Nucleus accumbens (tissue), 56 donors: ENCODE measurements at regions not wholly inside any gene's neighbourhood (a gene's known extent, or its start where the extent isn't known, plus 50 kb on each side); places are given as distances from the start of the nearest gene placed in this dataset.

Experiments
- DNase-seq, 56 donors: peaks; one replicate each; lab custom pipeline; 2025; lab: John Stamatoyannopoulos, UW

- no peak for DNase-seq
Observed at GRCh38 chrX:44470816-44471215, 71.8 kb downstream of the FUNDC1 start.

- DNase-seq: peak in 9 of 56 donors; percentile 0 to 4 (median 0)
Observed at GRCh38 chrX:44462850-44463249, 79.8 kb downstream of the FUNDC1 start.

- DNase-seq: no peak
Observed at GRCh38 chrX:44459501-44459900, 83.2 kb downstream of the FUNDC1 start.

- DNase-seq: no peak
Observed at GRCh38 chrX:44456685-44457084, 86.0 kb downstream of the FUNDC1 start.

GRCh38 chrX:44451056-44451455 is 91.6 kb downstream of the FUNDC1 start:
- DNase-seq: no peak

GRCh38 chrX:44447214-44447613 is 95.4 kb downstream of the FUNDC1 start:
- no peak for DNase-seq

- no peak for DNase-seq
Observed at GRCh38 chrX:44440006-44440405, 96.5 kb upstream of the EFHC2 start.

- DNase-seq: no peak
Observed at GRCh38 chrX:44439242-44439794, 95.8 kb upstream of the EFHC2 start.

- DNase-seq: no peak
Observed at GRCh38 chrX:44435047-44435446, 91.6 kb upstream of the EFHC2 start.

- no peak for DNase-seq
Observed at GRCh38 chrX:44433556-44433955, 90.1 kb upstream of the EFHC2 start.

GRCh38 chrX:44432641-44433040 is 89.2 kb upstream of the EFHC2 start:
- no peak for DNase-seq

- peak in 1 of 56 donors; percentile 0 for DNase-seq
Observed at GRCh38 chrX:44431194-44431593, 87.7 kb upstream of the EFHC2 start.

- no peak for DNase-seq
Observed at GRCh38 chrX:44428989-44429627, 85.6 kb upstream of the EFHC2 start.

- no peak for DNase-seq
Observed at GRCh38 chrX:44422631-44423030, 79.2 kb upstream of the EFHC2 start.

- no peak for DNase-seq
Observed at GRCh38 chrX:44415639-44416386, 72.3 kb upstream of the EFHC2 start.

GRCh38 chrX:44401151-44401550 is 57.7 kb upstream of the EFHC2 start:
- DNase-seq: no peak

- DNase-seq: peak in 1 of 56 donors; percentile 39
Observed at GRCh38 chrX:44400588-44400987, 57.1 kb upstream of the EFHC2 start.

GRCh38 chrX:44400161-44400560 is 56.7 kb upstream of the EFHC2 start:
- DNase-seq: no peak
